HEK293T (cell line): ENCODE measurements at regions not wholly inside any gene's neighbourhood (a gene's known extent, or its start where the extent isn't known, plus 50 kb on each side); places are given as distances from the start of the nearest gene placed in this dataset.

Experiments used
- ARNT ChIP-seq: fragments of 450-650 bp; IDR thresholded peaks from 2 replicates; pipeline ENCODE4 v1.6.1; 2017; ENCODE audit warnings: mild to moderate bottlenecking
- BHLHE40 ChIP-seq: fragments of 450-650 bp; IDR thresholded peaks from 2 replicates; pipeline ENCODE4 v1.6.1; 2016; ENCODE audit warnings: mild to moderate bottlenecking, moderate library complexity, borderline replicate concordance
- CTBP1 ChIP-seq: fragments of 450-650 bp; IDR thresholded peaks from 2 replicates; pipeline ENCODE4 v1.6.1; 2016; ENCODE audit warnings: borderline replicate concordance
- ELF4 ChIP-seq: fragments of 450-650 bp; IDR thresholded peaks from 2 replicates; pipeline ENCODE4 v1.6.1; 2017; ENCODE audit warnings: antibody characterized with exemption
- FOXK2 ChIP-seq: fragments of 450-650 bp; IDR thresholded peaks from 2 replicates; pipeline ENCODE4 v1.6.1; 2016; ENCODE audit warnings: mild to moderate bottlenecking
- FOXM1 ChIP-seq: fragments of 450-650 bp; IDR thresholded peaks from 2 replicates; pipeline ENCODE4 v1.6.1; 2017; ENCODE audit warnings: mild to moderate bottlenecking, borderline replicate concordance
- HDGF ChIP-seq: fragments of 450-650 bp; IDR thresholded peaks from 2 replicates; pipeline ENCODE4 v1.6.1; 2017; ENCODE audit warnings: antibody characterized with exemption, borderline replicate concordance
- LEF1 ChIP-seq: fragments of 450-650 bp; IDR thresholded peaks from 2 replicates; pipeline ENCODE4 v1.6.1; 2017; ENCODE audit warnings: mild to moderate bottlenecking, borderline replicate concordance
- SP1 ChIP-seq: fragments of 450-650 bp; IDR thresholded peaks from 2 replicates; pipeline ENCODE4 v1.6.1; 2017
- SUZ12 ChIP-seq: fragments of 450-650 bp; IDR thresholded peaks from 2 replicates; pipeline ENCODE4 v1.6.1; 2016; ENCODE audit warnings: mild to moderate bottlenecking
- ZNF384 ChIP-seq: fragments of 450-650 bp; IDR thresholded peaks from 2 replicates; pipeline ENCODE4 v1.6.1; 2016
- TF ChIP-seq, protein P1 (sequence below): fragments of 450-650 bp; IDR thresholded peaks from 2 replicates; pipeline ENCODE4 v1.6.1; 2016

DNA sequence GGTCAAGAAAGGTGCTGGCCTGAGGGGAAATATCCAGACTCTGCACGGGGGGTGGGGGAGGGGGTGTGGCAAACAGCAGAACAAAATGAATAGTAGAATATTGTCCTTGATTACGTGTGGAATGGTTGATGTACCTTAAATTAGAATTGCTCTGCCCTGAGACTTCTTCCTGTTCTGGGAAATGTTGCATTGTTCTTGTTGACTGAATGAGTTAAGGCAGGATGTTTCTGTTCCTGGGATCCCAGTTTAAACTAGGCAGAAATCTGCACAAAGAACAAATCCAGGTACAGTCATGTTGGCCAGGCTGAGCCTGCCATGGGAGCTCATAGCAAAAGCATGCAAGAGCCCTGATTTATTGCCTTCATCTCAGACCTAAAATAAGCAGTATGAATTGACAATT, 558.7 kb upstream of the VSTM2A start:
- no peak for TF ChIP-seq ZNF384
- TF ChIP-seq SP1, result no peak
- no peak for TF ChIP-seq FOXM1
- TF ChIP-seq HDGF, result no peak
- TF ChIP-seq, protein P1, sequence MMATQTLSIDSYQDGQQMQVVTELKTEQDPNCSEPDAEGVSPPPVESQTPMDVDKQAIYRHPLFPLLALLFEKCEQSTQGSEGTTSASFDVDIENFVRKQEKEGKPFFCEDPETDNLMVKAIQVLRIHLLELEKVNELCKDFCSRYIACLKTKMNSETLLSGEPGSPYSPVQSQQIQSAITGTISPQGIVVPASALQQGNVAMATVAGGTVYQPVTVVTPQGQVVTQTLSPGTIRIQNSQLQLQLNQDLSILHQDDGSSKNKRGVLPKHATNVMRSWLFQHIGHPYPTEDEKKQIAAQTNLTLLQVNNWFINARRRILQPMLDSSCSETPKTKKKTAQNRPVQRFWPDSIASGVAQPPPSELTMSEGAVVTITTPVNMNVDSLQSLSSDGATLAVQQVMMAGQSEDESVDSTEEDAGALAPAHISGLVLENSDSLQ, result no peak
- no peak for TF ChIP-seq BHLHE40
- TF ChIP-seq LEF1, result no peak
- TF ChIP-seq ARNT, result no peak
- no peak for TF ChIP-seq CTBP1
- no peak for TF ChIP-seq FOXK2
- no peak for TF ChIP-seq ELF4
- no peak for TF ChIP-seq SUZ12
